ENCODE measurements at regions not wholly inside any gene's neighbourhood (a gene's known extent, or its start where the extent isn't known, plus 50 kb on each side); places are given as distances from the start of the nearest gene placed in this dataset.

- H3K27me3 Mint-ChIP-seq (ENCODE audit: low read depth): no peaks in the 10 kb centered on the region
- no peak overlapping the region for H2AK5ac ChIP-seq (ENCODE audit: insufficient read length, low read length)
- H4K20me1 ChIP-seq (ENCODE audit: control insufficient read depth, insufficient read depth, insufficient read length): no peaks in the 10 kb centered on the region
- H4K91ac ChIP-seq (ENCODE audit: insufficient read length, low read depth, low read length): no peak overlapping the region
- H3K4ac ChIP-seq (ENCODE audit: low read depth, low read length): no peak overlapping the region
- no peak overlapping the region for H3K18ac ChIP-seq (ENCODE audit: insufficient read length, low read depth, low read length)
- no peak for DNase-seq
- no peak overlapping the region for H2BK5ac ChIP-seq (ENCODE audit: insufficient read length, low read length)
- no peak overlapping the region for H3K56ac ChIP-seq (ENCODE audit: insufficient read length, low read depth, low read length)
- H2BK12ac ChIP-seq (ENCODE audit: insufficient read length, low read depth, low read length): no peak overlapping the region
- H2BK120ac ChIP-seq (ENCODE audit: low read depth, low read length, poor library complexity, severe bottlenecking): no peak overlapping the region
- H3K23me2 ChIP-seq (ENCODE audit: insufficient read length, low read depth, low read length, poor library complexity, severe bottlenecking): no peaks in the 10 kb centered on the region
- no peaks in the 10 kb centered on the region for H3K4me1 ChIP-seq (ENCODE audit: insufficient read depth, low read length)
- H4K5ac ChIP-seq (ENCODE audit: insufficient read length, low read depth, low read length): no peak overlapping the region
- no peaks in the 10 kb centered on the region for H3K9me3 ChIP-seq (ENCODE audit: control insufficient read depth, low read depth, low read length)
- H3T11ph ChIP-seq (ENCODE audit: low read length): no peak overlapping the region
- no peaks in the 10 kb centered on the region for H3K79me1 ChIP-seq (ENCODE audit: insufficient read depth, low read depth, low read length, poor library complexity, severe bottlenecking)
- no peak overlapping the region for H2BK20ac ChIP-seq (ENCODE audit: low read depth, low read length, poor library complexity, severe bottlenecking)
- no peaks in the 10 kb centered on the region for H3K79me2 ChIP-seq (ENCODE audit: insufficient read depth, low read length)
- no peak overlapping the region for H3K4me2 ChIP-seq (ENCODE audit: insufficient read depth, insufficient read length, low read length)
- H3K4me1 Mint-ChIP-seq: no peaks in the 10 kb centered on the region
- TF ChIP-seq, protein P1, sequence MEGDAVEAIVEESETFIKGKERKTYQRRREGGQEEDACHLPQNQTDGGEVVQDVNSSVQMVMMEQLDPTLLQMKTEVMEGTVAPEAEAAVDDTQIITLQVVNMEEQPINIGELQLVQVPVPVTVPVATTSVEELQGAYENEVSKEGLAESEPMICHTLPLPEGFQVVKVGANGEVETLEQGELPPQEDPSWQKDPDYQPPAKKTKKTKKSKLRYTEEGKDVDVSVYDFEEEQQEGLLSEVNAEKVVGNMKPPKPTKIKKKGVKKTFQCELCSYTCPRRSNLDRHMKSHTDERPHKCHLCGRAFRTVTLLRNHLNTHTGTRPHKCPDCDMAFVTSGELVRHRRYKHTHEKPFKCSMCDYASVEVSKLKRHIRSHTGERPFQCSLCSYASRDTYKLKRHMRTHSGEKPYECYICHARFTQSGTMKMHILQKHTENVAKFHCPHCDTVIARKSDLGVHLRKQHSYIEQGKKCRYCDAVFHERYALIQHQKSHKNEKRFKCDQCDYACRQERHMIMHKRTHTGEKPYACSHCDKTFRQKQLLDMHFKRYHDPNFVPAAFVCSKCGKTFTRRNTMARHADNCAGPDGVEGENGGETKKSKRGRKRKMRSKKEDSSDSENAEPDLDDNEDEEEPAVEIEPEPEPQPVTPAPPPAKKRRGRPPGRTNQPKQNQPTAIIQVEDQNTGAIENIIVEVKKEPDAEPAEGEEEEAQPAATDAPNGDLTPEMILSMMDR (conservative IDR thresholded peaks at IDR 0.05): no peak
- H3K27ac ChIP-seq (ENCODE audit: insufficient read length, low read depth, low read length): no peak overlapping the region
- no peak overlapping the region for H2AFZ ChIP-seq (ENCODE audit: low read length)
- no peak overlapping the region for H3K27ac Mint-ChIP-seq
- H2BK15ac ChIP-seq (ENCODE audit: low read depth, low read length): no peak overlapping the region
- no peak overlapping the region for H3K4me3 Mint-ChIP-seq
- no peak overlapping the region for H3K23ac ChIP-seq (ENCODE audit: insufficient read length, low read depth, low read length)
- H4K8ac ChIP-seq (replicated peaks; ENCODE audit: insufficient read length, low read depth, low read length): no peak overlapping the region
- H3K27me3 ChIP-seq (ENCODE audit: insufficient read depth, low read length): no peaks in the 10 kb centered on the region
- no peaks in the 10 kb centered on the region; a peak in 1 of 5 replicates for H3K9me3 Mint-ChIP-seq
- no peak overlapping the region for H3K9ac ChIP-seq (ENCODE audit: extremely low read depth, insufficient read length, low read length)
- no CpG with 5 or more reads among the region's 5 CpGs for WGBS (ENCODE audit: extremely low coverage, insufficient read length, low lambda C conversion rate)
- no peak overlapping the region for H3K14ac ChIP-seq (ENCODE audit: insufficient read depth, low read length)
- no peaks in the 10 kb centered on the region for H3K36me3 Mint-ChIP-seq (ENCODE audit: insufficient read depth in 1 of 3, low read depth in 3 of 3)
Measured at GRCh38 chr2:173483137-173483536, 128.5 kb downstream of the CDCA7 start.
